ENCODE measurements at regions not wholly inside any gene's neighbourhood (a gene's known extent, or its start where the extent isn't known, plus 50 kb on each side); places are given as distances from the start of the nearest gene placed in this dataset.

GRCh38 chr1:55512466-55512865, 297.3 kb upstream of the USP24 start:
- no peak for DNase-seq (ENCODE audit: low read depth in 3 of 3, low spot score in 2 of 3)

DNA sequence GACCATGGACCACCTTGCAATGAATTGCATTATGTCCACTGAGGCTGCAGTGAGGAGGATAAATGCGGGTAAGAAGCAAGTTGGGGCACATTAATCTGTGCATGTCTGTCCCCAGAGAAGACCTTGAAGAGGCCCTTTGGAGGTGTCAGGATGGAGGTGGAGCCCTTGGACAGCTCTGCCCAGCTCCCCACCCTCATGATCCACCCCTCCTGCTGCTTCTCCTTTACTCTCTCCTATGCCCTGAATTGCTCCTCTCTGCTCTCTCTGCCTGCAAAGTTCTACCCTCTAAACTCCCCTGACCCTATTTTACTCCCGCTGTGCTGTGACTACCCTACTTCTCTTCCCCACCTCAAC, 292.4 kb upstream of the USP24 start:
- no peak for DNase-seq (ENCODE audit: low read depth in 3 of 3, low spot score in 2 of 3)

DNA sequence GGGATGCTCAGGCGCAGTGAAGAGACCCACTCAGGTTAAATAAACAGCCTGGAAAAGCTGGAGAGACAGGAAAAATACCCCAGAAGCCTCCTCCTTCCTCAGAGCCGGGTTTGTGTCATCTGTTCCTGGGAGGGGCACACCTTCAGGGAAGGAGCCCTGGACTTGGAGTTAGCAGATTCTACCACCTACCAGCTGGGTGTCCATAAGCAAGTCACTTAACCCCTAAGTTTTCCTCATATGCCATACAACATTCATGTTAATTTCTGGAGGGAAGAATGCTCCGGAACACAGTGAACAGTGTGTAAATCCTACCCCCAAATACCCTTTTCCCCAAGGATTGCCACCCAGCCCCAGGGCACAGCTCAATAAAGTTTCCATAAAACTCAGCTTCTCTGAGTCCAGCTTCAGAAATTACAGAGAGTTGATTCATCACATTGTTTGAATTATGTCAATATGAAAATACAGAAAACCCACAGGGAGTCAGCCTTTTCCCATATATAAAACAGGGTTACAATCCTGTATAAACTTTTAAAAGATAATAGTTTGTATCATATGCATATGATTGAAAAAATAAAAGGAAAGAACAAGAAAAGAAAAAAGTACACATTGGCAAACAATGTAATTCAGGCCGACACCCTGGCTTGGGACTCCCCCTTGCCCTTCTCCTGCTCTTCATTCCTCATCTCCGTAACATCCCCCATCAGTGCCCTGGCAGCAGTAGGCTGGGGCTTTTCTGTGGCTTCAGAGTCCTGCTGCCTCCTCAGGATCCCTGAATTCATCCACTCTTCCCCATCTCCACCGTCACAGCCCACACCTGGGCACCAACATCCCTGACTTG, 291.8 kb upstream of the USP24 start:
- DNase-seq (ENCODE audit: low read depth in 3 of 3, low spot score in 2 of 3): no peak

- no peak for DNase-seq (ENCODE audit: low read depth in 3 of 3, low spot score in 2 of 3)
These were observed 290.2 kb upstream of the USP24 start for GRCh38 chr1:55505326-55505725.

GRCh38 chr1:55504306-55504731, 289.2 kb upstream of the USP24 start:
- no peak for DNase-seq (ENCODE audit: low read depth in 3 of 3, low spot score in 2 of 3)

DNA sequence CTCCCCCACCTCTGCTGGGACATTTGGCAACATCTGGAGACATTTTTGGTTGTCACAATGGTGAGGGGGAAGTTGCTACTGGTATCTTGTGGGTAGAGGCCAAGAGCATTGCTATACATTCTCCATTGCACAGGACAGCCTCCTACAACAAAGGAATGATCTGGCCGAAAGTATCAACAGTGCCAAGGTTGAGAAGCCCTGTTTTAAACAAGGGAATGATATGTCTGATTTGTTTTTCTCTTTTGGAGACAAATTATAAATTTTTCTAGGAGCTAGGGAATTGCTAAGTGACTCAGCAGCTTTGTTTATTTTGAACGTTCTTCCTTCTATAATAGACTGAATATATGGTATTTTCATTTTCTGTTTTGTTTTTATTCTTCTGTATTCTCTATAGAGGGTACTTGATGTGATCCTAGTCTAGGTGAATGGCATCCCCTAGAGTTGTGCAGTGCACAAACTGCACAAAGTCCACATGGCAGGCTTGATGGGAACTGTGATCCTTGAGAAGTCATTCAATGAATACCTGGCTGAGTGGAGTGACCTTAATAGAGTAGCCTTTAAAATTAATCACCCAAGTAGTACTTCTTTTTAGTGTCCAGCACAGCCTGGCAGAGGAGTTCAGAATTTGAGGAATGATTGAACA, 288.6 kb upstream of the USP24 start:
- no peak for DNase-seq (ENCODE audit: low read depth in 3 of 3, low spot score in 2 of 3)

- DNase-seq (ENCODE audit: low read depth in 3 of 3, low spot score in 2 of 3): no peak
These were observed 285.4 kb upstream of the USP24 start for GRCh38 chr1:55500601-55501000.

DNA sequence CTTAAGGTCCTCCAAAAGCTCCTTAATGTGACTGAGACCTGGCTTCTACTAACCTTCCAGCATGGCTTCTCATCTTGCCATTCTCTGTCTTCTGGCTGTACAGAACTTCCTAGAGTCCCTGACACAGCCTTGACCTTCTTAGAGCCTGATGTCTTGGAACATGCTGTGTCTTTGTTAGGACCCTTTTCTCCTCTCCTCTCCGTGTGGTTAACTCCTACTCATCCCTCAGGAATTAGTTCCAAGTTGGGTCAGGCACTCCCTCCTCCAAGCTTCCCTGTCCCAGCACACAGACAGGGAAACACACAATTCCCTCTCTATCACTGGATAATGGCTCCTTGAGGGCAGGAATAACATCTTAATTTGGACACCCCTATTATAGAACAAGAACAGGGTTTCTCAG, 275.4 kb upstream of the USP24 start:
- no peak for DNase-seq (ENCODE audit: low read depth in 3 of 3, low spot score in 2 of 3)

DNA sequence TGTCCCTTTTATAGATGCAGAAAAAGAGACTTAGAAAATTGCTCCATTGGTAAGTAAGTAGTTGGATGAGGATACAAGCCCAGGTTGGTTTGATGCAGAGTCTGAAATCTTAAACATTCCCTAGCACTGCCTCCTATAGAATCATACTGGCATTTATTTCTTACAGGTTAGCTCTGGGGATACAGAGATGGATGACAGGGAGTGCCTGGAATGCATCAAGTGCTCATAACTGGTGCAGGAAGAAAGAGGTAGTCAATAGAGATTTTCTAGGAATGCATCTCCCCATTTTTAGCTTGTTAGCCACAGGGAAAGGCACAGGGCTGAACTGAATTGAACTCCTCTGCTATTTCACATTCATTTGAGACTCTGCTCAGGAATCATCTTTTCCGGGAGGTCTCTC, 269.0 kb upstream of the USP24 start:
- no peak for DNase-seq (ENCODE audit: low read depth in 3 of 3, low spot score in 2 of 3)

DNA sequence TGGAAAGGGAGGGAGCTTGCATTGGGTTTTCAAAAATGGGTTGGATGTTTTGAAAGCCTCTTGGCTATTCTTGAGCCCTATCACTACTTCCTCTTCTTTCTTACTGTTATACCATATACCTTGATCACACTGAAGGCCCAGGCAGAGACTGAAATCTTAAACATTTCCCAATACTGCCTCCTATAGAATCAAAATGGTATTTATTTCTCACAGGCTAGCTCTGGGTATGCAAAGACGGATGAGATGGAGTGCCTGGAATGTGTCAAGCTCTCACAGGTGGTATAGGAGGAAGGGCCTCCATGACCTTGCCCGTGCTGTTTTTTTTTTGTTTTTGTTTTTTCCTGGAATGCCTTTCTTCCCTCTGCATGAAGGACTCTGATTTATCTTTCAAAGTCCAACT, 268.4 kb upstream of the USP24 start:
- no peak for DNase-seq (ENCODE audit: low read depth in 3 of 3, low spot score in 2 of 3)

GRCh38 chr1:55481634-55482033, 266.5 kb upstream of the USP24 start:
- no peak for DNase-seq (ENCODE audit: low read depth in 3 of 3, low spot score in 2 of 3)

DNA sequence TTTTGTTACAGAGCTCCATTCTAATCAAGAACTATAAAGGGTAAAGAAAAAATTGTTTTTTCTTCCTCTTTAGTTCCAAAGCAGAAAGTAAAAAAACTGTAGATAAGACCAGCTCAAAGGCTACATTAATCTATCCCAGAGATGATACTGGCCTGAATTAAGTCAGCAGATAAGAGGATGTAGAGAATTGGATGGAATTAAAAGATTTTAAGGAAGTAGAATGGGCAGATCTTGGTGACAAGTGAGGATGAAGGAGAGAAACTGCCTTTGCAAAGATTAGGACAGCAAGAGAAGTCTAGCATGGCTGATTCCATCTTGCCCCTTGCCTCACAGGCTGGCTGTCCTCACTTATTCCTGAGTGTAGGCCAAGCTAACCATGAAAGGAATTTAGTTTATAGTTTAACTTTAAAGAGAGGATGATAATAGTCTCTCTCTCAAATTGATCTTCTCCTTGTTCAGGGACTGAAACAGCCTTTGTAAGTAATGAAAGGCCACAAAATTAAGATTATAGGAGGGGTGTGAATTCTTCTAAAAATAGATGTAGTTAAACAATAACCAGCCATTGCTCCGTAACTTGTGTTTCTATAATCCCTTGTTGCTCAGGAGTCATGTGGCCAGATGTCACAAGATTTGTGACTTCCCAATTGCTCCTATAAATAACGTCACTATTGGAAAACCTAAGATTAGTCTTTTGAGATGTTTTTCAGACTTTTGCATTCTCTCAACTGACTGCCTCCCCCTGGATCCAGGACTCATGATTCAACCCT, 265.0 kb upstream of the USP24 start:
- DNase-seq (ENCODE audit: low read depth in 3 of 3, low spot score in 2 of 3): no peak

DNA sequence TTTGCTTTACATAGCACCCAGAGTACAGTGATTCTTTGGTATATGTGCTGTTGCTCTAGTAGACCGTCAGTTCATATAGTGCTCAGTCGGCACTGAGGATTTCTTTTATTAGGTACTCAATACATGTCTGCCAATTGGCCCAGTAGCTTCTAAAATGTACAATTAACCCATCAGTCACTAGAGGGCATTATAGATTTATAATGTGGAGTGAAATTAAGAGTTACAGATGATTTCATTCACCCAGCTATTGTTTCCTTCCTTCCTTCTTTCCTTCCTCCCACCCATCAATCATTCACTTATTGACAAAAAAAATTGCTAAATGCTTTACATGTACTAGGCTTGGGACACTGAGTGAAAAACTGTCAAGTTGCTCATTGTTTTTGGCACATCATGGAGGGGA, 263.6 kb upstream of the USP24 start:
- no peak for DNase-seq (ENCODE audit: low read depth in 3 of 3, low spot score in 2 of 3)

- DNase-seq (ENCODE audit: low read depth in 3 of 3, low spot score in 2 of 3): no peak
These were observed 262.8 kb upstream of the USP24 start for GRCh38 chr1:55477953-55478352.

DNA sequence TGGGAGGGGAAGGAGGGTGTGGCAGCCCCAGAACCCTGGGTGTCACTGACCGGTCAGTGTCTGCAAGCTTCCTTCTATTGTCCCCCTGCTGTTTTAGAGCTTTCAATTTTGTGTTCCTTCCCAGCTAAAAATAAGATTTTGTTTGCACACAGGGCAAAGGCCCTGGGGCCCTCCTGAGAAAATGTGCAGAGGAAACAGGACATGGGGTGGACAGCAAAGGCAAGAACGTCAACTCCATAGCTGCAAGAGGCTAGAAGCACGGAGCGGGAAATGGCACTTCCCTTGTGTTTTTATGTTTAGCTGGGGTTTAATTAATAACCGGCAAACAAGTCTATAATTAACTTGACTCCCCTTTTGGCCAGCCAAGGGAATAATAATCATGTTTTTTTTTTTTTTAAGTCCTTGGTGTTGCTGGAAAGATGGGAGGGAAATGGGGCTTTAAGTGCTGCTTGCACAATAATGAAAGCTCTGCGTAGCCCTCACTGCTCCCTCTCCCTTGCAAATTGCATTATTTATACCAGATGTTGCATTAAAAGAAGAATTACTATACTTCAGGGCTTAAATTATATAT, 261.4 kb upstream of the USP24 start:
- DNase-seq (ENCODE audit: low read depth in 3 of 3, low spot score in 2 of 3): peak; percentile 36 to 56 (median 53)

DNA sequence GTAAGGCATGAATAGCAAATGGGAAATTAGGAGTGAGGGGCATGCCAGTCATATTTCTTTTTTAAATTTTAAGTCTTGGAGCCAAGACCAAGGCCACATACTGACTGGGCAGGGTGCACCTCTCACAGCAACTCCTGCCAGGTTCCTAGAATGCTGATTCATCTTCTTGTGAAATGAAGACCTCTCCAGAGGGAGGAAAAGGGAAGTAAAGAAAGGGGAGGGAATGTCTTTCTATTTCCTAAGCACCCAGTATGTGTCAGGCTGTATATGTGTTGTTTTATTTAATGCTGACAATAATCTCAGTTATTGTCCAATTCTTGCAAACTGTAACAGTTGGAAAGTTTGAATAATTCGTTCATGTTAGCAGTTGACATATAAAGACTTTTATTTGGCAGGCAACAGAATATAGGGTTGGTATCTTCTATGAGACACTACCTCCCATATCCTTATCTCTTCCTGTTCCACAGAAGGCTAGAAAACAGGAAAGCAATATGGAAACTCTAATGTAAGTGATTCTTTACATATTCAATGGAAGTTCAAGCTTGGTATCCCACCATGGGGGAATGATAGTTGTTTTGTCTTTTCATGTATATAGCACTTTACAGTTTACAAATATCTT, 259.1 kb upstream of the USP24 start:
- DNase-seq (ENCODE audit: low read depth in 3 of 3, low spot score in 2 of 3): no peak

DNA sequence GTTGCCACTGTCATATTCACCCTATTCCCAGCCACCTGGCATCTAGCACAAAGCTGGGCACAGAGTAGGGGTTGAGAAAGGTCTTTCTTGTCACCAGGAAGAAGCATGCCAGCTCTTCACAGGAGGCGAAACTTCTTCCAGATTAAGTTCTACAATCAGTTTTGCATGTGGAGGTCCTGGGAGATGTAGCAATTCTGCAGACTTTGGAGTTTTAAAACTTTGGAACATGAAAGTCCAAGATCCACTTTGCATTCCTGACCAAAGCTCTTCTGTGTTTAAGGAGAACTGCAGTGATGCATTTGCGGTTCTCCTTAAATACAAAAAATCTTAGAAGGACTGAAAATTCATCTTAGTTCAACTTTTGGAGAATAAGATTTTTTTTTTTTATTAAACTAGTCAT, 258.5 kb upstream of the USP24 start:
- no peak for DNase-seq (ENCODE audit: low read depth in 3 of 3, low spot score in 2 of 3)

- DNase-seq (ENCODE audit: low read depth in 3 of 3, low spot score in 2 of 3): no peak
These were observed 257.6 kb upstream of the USP24 start for GRCh38 chr1:55472784-55473183.

GRCh38 chr1:55472115-55472514, 257.0 kb upstream of the USP24 start:
- no peak for DNase-seq (ENCODE audit: low read depth in 3 of 3, low spot score in 2 of 3)

DNA sequence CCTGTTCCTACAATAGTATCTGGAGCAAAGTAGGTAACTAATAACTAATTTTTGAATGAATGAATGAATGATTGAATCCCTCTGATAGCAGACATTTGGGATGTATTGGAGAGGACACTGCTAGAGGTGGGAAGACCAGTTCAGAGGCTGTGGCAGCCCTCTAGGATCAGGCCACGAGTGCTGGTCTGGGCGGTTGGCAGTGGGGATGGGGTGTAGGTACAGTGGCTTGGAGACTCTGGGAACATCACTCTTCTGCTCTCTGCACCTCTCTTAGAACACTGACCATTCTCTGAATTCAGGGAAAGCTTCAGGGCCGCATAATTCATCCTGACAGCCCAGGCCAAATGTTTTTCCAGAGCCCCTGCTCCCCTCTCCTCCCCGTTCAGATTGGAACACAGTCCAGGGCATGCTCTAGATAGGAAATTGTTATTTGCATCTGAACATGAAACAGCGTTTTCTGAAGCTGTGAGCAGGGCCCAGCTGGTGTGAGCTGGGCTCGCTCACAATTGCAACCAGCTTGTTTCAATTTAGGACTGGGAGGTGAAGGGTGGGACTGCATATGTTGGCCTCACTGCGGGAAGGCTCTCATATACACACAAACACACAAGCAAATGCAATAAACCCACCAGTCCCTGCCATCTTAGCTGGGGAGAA, 253.1 kb upstream of the USP24 start:
- DNase-seq (ENCODE audit: low read depth in 3 of 3, low spot score in 2 of 3): no peak

Measured in right renal cortex interstitium (tissue), 3 donors.